CD14-positive monocyte (primary cell): ENCODE measurements at regions not wholly inside any gene's neighbourhood (a gene's known extent, or its start where the extent isn't known, plus 50 kb on each side); places are given as distances from the start of the nearest gene placed in this dataset.

Source experiments
- DNase-seq, 3 donors: peaks; one replicate each; pipeline ENCODE4 v3.0.0-alpha.2; 2011 to 2022
- H2AFZ ChIP-seq: 2 replicates; pipeline ENCODE4 v1.6.0; 2012; ENCODE audit warnings: mild to moderate bottlenecking, low read depth, low read length, inconsistent platforms; ENCODE audit not compliant: insufficient read depth, poor library complexity, severe bottlenecking
- H3K27ac ChIP-seq, 2 donors: 1 replicate in 1 of 2; 2 replicates in 1 of 2; pipeline ENCODE4 v1.5.1; 2012 to 2013; ENCODE audit warnings: low read length in 2 of 2, control low read depth in 1 of 2, inconsistent platforms in 1 of 2, low read depth in 1 of 2, mild to moderate bottlenecking in 1 of 2
- H3K27me3 ChIP-seq, 2 donors: one replicate each; pipeline versions ENCODE4 v1.6.0 to v1.6.1; 2011 to 2013; ENCODE audit warnings: low read length in 2 of 2; ENCODE audit not compliant: control insufficient read depth in 2 of 2, insufficient read depth in 2 of 2
- H3K36me3 ChIP-seq, 2 donors: replicated peaks in 1 of 2; 1 replicate in 1 of 2; 2 replicates in 1 of 2; pipeline versions ENCODE4 v1.5.1 to v1.6.1; 2012 to 2013; ENCODE audit warnings: low read length in 2 of 2, control low read depth in 1 of 2, inconsistent platforms in 1 of 2, mild to moderate bottlenecking in 1 of 2; ENCODE audit not compliant: insufficient read depth in 2 of 2, control insufficient read depth in 1 of 2
- H3K4me1 ChIP-seq, 2 donors: 1 replicate in 1 of 2; 2 replicates in 1 of 2; pipeline versions ENCODE4 v1.5.1 to v1.6.1; 2012 to 2013; ENCODE audit warnings: low read length in 2 of 2, control low read depth in 1 of 2, inconsistent platforms in 1 of 2, mild to moderate bottlenecking in 1 of 2, moderate library complexity in 1 of 2; ENCODE audit not compliant: insufficient read depth in 2 of 2, control insufficient read depth in 1 of 2
- H3K4me2 ChIP-seq: replicated peaks from 2 replicates; pipeline ENCODE3; 2012; ENCODE audit warnings: low read length, moderate library complexity, mild to moderate bottlenecking; ENCODE audit not compliant: poor library complexity, severe bottlenecking; ENCODE audit errors: extremely low read depth
- H3K4me3 ChIP-seq, 3 experiments: fragments of 200-600 bp in 1 of 3; sonication (generic) in 1 of 3; replicated peaks in 1 of 3; 1 replicate in 2 of 3; 2 replicates in 1 of 3; pipeline ENCODE4 v1.5.1; 2011 to 2013; ENCODE audit warnings: low read length in 3 of 3, mild to moderate bottlenecking in 3 of 3, control low read depth in 2 of 3, low read depth in 2 of 3, inconsistent platforms in 1 of 3, moderate library complexity in 1 of 3
- H3K79me2 ChIP-seq: 2 replicates; pipeline ENCODE4 v1.6.0; 2012; ENCODE audit warnings: mild to moderate bottlenecking, control low read depth, inconsistent platforms, low read length, moderate library complexity; ENCODE audit not compliant: insufficient read depth
- H3K9ac ChIP-seq: 2 replicates; pipeline ENCODE4 v1.6.0; 2017; ENCODE audit warnings: low read length, mild to moderate bottlenecking; ENCODE audit not compliant: insufficient read depth, poor library complexity, severe bottlenecking
- H3K9me3 ChIP-seq, 2 donors: replicated peaks in 1 of 2; 1 replicate in 1 of 2; 2 replicates in 1 of 2; pipeline versions ENCODE4 v1.5.1 to v1.6.1; 2012 to 2013; ENCODE audit warnings: low read length in 2 of 2, control low read depth in 1 of 2; ENCODE audit not compliant: control insufficient read depth in 1 of 2, insufficient read depth in 1 of 2
- H4K20me1 ChIP-seq: 2 replicates; pipeline ENCODE4 v1.6.0; 2012; ENCODE audit warnings: mild to moderate bottlenecking, low read length, control low read depth, moderate library complexity; ENCODE audit not compliant: insufficient read depth
- H3K27ac Mint-ChIP-seq, 7 donors: one replicate each; pipeline ENCODE4 v1.8.0; 2020; ENCODE audit warnings: mild to moderate bottlenecking in 7 of 7, mixed read lengths in 7 of 7, moderate library complexity in 6 of 7, inconsistent platforms in 2 of 7
- H3K27me3 Mint-ChIP-seq, 3 donors: one replicate each; pipeline ENCODE4 v1.8.0; 2021 to 2022; ENCODE audit warnings: low read depth in 3 of 3, mild to moderate bottlenecking in 3 of 3, mixed read lengths in 3 of 3, moderate library complexity in 3 of 3, inconsistent platforms in 1 of 3
- H3K36me3 Mint-ChIP-seq, 2 donors: one replicate each; pipeline ENCODE4 v1.8.0; 2020; ENCODE audit warnings: mixed read lengths in 2 of 2, inconsistent platforms in 1 of 2, mild to moderate bottlenecking in 1 of 2
- H3K4me1 Mint-ChIP-seq: one replicate; pipeline ENCODE4 v1.8.0; 2020; ENCODE audit warnings: mild to moderate bottlenecking, mixed read lengths
- H3K4me3 Mint-ChIP-seq, 2 donors: one replicate each; pipeline ENCODE4 v1.8.0; 2020; ENCODE audit warnings: mild to moderate bottlenecking in 2 of 2, mixed read lengths in 2 of 2, moderate library complexity in 1 of 2
- H3K9me3 Mint-ChIP-seq, 7 donors: one replicate each; pipeline ENCODE4 v1.8.0; 2020 to 2022; ENCODE audit warnings: mixed read lengths in 7 of 7, mild to moderate bottlenecking in 6 of 7, moderate library complexity in 6 of 7, inconsistent platforms in 2 of 7
- CTCF ChIP-seq: fragments of 200-600 bp; IDR thresholded peaks from one replicate; pipeline ENCODE4 v1.8.0; 2022; ENCODE audit warnings: antibody characterized with exemption, mild to moderate bottlenecking
- WGBS: methylation state at CpG from one replicate; pipeline ENCODE4 v1.1.5; 2013; ENCODE audit warnings: missing lambda C conversion rate; ENCODE audit not compliant: insufficient coverage; 5-methylcytosine and 5-hydroxymethylcytosine counted together
- intact Hi-C, 2 donors: fragments of 100-400 bp; cut with micrococcal nuclease; formaldehyde crosslinking; loops; one replicate each; pipeline versions ENCODE4 v1.15.0 to v1.15.1; 2023

- TF ChIP-seq CTCF: no peak
- intact Hi-C loops: no loop called here
- Histone ChIP-seq H3K9ac (no peak overlapping the region), H3K27me3 (no peaks in the 10 kb centered on the region), H3K4me1 (no peaks in the 10 kb centered on the region), H3K4me2 (no peak overlapping the region), H3K36me3 (no peaks in the 10 kb centered on the region), H2AFZ (no peak overlapping the region), H4K20me1 (no peaks in the 10 kb centered on the region), H3K4me3 (no peak overlapping the region), H3K79me2 (no peaks in the 10 kb centered on the region), H3K9me3 (no peaks in the 10 kb centered on the region), H3K27ac (no peak overlapping the region)
- no peak for DNase-seq
- no peaks in the 10 kb centered on the region for H3K4me1 Mint-ChIP-seq
- WGBS: no CpG with 5 or more reads among the region's 1 CpG
- no peak overlapping the region for H3K4me3 Mint-ChIP-seq
- H3K9me3 Mint-ChIP-seq: peaks cover 0 to 3% (median 1%) of the 10 kb centered on the region in 7 donors
- H3K27me3 Mint-ChIP-seq: peaks cover 0 to 2% (median 1%) of the 10 kb centered on the region in 3 donors
- no peak overlapping the region for H3K27ac Mint-ChIP-seq
- H3K36me3 Mint-ChIP-seq: no peaks in the 10 kb centered on the region
Observed at GRCh38 chr11:92633820-92634219, 335.6 kb upstream of the MTNR1B start.

GRCh38 chr11:92636543-92637188, 332.8 kb upstream of the MTNR1B start:
- Histone ChIP-seq H4K20me1 (no peaks in the 10 kb centered on the region), H3K4me1 (no peaks in the 10 kb centered on the region), H3K27me3 (no peaks in the 10 kb centered on the region), H3K27ac (no peak overlapping the region), H3K4me2 (no peak overlapping the region), H3K9ac (no peak overlapping the region), H3K79me2 (no peaks in the 10 kb centered on the region), H2AFZ (no peak overlapping the region), H3K9me3 (no peaks in the 10 kb centered on the region), H3K4me3 (no peak overlapping the region), H3K36me3 (no peaks in the 10 kb centered on the region)
- Mint-ChIP-seq H3K9me3 (peaks cover 0 to 4% (median 1%) of the 10 kb centered on the region in 7 donors), H3K36me3 (no peaks in the 10 kb centered on the region), H3K27ac (no peak overlapping the region), H3K27me3 (no peaks in the 10 kb centered on the region), H3K4me3 (no peak overlapping the region), H3K4me1 (no peaks in the 10 kb centered on the region)
- 100% methylated on average over 1 of the region's 3 CpGs for WGBS
- TF ChIP-seq CTCF: no peak
- intact Hi-C loops: no loop called here
- no peak for DNase-seq
